ENCODE measurements at regions not wholly inside any gene's neighbourhood (a gene's known extent, or its start where the extent isn't known, plus 50 kb on each side); places are given as distances from the start of the nearest gene placed in this dataset.

DNA sequence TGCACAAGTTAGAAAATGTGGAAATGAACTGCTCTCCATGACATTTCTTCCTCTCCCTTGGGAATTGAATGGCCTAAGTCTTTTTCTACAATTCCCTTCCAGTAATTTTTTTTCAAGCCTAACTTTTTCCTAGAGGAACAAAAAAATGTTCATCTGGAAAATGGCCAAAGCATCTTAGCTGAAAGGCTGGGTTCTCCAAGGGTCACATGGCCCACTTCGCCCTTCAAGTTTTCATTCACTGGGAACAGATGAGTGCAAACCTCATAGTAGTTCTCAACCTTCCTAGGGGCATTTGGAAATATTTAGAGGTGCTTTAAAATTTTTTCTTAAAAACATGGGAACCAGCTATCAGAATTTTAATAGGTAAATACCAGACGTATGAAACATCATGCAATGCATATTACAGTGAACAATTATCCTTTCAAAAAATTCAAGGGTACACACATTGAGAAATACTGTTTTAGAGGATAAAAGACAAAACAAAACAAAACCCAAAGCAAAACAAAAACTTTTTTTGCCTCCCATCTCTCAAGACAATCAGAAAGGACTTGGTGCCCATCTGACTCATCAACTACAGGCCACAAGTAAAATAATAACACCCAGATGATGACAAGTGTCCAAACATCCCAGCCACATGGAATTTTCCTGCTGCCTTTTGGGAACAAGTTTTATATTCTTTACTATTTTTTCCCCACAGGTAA lies 208.8 kb downstream of the SLITRK6 start:
- no peak for TF ChIP-seq POLR2A (IDR thresholded peaks at IDR 0.05)
- TF ChIP-seq CTCF (IDR thresholded peaks at IDR 0.05 in 4 of 5, conservative IDR thresholded peaks at IDR 0.05 in 1 of 5) = no peak
